Right ventricle myocardium inferior (tissue), 1 donor: ENCODE measurements at regions not wholly inside any gene's neighbourhood (a gene's known extent, or its start where the extent isn't known, plus 50 kb on each side); places are given as distances from the start of the nearest gene placed in this dataset.

Experiments used
- ATAC-seq: fragments of 200-7000 bp; cut with Tn5 transposase; one replicate; pipeline ENCODE4 v1.9.1; 2020; ENCODE audit warnings: mild to moderate bottlenecking, moderate library complexity
- DNase-seq: peaks from one replicate; pipeline ENCODE4 v3.0.0; 2021; ENCODE audit errors: missing footprints
- intact Hi-C: fragments of 100-400 bp; cut with DNase I; formaldehyde crosslinking; loops from one replicate; pipeline ENCODE4 v1.11.0; 2022
- donor health status: DM: no; HTN: yes; CAD: no; lungs with severe emphysema.

DNA sequence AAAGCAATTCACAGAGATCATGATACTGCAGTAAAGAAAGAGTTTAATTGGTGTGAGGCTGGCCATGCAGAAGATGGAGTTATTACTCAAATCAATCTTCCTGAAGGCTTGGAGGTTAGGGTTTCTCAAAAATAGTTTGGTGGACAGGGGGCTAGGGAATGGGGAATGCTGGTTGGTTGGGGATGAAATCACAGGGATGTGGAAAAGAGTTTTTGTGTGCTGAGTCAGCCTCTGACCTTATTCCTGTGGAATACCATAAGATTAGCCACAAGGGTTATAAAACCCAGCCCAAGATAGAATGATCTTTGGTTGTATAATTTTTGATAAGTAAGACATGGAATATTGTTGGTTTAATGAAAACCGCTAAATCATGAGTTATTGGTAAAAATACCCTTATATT, 764.3 kb downstream of the TYW1 start:
- ATAC-seq (no peak), DNase-seq (no peak)
- intact Hi-C loops, result no loop called here

DNA sequence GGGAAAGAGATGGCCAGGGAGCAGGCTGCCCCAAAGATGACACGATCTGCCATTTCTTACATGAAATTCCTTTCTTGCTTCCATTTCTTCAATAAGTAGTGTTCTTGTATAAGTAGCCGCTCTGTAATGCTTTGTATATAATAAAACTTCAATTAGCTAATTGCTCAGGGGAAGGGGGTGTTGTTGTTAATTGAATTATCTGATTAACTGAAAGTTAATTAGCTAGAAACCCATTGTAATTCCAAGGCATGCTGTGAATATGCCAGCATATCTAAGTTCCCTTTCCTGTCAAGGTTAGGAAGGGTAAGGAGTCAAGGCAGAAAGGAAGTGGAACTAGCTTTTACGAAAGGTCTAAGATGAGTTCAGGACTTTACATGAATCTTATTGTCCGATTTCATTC, 765.9 kb downstream of the TYW1 start:
- ATAC-seq (no peak), DNase-seq (no peak)
- intact Hi-C loops, result no loop called here

GRCh38 chr7:67764289-67764688, 767.7 kb downstream of the TYW1 start:
- ATAC-seq (no peak), DNase-seq (no peak)
- intact Hi-C loops, result no loop called here

DNA sequence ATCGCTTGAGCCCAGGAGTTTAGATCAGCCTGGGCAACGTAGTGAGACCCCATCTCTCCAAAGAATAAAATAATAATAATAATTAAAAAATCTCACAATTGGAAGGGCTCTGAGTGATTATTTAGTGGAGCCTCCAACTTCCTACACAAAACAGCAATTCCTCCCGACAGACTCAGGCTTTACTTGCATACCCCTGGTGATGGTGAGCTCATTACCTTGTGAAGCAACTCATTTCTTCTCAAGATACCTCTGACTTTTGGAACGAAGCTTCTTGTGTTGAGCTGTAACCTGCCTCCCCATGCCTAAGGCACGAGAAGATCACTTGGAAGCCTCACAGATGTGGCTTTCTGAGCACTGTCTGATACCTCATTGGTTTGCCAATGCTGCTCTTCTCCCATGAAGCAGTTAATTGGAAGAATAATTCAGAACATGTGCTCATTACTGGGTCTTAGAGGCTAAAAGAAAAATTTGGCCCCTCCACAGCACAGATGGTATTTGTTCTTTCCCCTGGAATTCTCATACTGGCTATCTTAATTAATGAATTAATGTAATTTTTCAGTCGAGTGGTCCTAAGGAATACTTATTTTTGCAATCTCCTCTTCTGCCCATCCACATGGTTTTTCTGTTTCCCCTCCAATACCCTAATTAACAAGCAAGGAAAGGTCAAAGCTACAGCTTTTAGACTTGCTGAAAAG, 769.0 kb downstream of the TYW1 start:
- ATAC-seq (no peak), DNase-seq (no peak)
- intact Hi-C loops, result no loop called here

DNA sequence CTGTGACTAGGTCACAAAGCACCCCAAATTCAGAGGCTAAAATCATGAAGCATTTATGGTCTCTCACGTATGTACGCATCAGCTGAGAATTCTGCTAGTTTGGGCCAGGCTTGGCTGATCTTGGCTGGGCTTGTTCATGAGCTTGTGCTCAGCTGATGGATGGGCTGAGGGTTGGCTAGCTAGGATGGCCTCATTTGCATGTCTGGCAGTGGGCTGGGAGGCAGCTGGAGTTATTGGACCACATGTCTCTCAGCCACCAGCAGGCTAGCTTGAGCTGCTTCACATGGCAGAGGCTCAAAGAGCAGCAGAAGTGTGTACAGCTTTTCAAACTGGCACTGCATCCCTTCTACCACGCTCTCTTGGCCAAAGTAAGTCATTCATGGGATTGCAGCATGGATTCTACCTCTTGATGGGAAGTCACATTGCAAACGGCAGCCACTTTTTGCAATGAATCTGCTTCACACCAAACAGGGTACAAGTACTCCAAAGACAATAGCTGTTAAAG, 770.3 kb downstream of the TYW1 start:
- intact Hi-C loops, result no loop called here
- DNase-seq (no peak), ATAC-seq (no peak)

DNA sequence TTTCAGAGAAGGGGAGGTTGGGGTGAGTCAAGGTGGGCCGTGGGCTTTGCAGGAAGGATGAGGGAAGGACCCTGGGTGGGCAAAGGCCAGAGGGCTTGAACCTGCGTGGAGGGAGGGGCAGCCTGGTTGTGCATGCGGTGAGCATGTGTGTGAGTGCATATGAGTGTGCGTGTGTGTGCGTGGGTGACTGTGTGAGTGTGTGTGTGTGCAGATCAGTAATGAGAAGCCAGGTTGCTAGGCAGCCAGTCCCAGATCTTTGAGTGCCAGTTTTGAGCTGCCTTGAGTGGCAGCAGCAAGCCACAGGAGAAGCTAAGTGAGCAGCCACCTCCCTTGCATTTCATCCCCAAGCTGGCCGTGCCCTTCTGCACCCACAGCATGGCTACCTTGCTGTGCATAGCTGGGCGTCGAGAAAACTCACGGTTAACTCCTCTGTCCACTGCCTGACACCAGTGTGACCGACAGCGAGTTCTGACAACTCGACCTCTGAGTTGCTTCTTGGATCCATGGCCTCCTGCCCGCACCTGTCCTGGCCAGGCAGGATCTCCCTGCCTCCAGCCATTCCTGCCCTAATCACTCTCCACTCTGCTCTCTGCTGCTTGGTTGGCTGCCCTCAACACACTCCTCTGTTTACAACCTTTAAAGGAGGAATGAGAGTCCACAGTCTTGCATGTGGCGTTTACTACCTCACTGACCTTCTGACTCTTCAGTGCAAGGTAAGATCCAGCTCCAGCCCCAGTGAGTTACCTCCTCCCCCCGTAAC, 775.4 kb downstream of the TYW1 start:
- intact Hi-C loops, result no loop called here
- DNase-seq, result no peak

DNA sequence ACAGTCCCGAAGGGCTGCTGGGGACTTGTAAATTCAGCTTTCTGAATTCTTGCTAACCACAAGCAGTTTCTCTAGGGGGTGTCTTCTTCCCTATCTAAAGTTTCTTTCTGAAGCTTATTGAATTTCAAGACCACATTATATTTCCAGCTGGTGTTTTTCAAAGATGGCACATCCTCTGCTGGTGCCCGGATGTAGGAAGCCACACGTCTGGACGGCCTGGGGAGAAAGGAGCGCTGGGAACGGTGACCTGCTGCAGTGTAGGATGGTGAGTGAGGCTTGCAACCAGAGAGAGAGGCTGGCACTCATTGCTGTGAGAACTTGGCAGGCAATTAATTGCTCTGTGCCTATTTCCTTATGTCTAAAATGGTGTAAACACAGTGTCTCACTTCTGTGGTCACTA, 776.4 kb downstream of the TYW1 start:
- no peak for DNase-seq
- intact Hi-C loops, result no loop called here

More for the DNA sequence above, 775.4 kb downstream of the TYW1 start:
- ATAC-seq, result no peak

DNA sequence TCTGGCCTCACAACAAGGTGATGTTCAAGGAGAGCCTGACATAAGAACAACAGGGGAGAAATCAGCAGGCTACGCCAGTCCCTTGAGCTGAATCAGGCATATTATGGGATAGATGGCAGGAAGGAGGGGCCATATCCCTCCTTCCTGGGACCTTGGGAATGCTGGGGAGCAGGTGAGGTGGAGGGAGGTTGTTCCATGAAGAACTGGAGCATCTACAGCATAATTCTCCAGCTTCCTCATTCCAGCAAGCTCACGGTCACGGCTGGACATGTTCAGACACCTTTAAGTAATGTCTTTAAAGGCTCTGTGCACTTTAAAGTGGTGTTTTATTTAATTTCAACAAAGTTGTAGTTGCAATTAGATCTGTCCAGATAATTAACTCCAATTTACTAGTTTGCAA, 780.5 kb downstream of the TYW1 start:
- ATAC-seq (no peak), DNase-seq (no peak)
- intact Hi-C loops, result no loop called here

More for the DNA sequence above, 776.4 kb downstream of the TYW1 start:
- no peak for ATAC-seq

DNA sequence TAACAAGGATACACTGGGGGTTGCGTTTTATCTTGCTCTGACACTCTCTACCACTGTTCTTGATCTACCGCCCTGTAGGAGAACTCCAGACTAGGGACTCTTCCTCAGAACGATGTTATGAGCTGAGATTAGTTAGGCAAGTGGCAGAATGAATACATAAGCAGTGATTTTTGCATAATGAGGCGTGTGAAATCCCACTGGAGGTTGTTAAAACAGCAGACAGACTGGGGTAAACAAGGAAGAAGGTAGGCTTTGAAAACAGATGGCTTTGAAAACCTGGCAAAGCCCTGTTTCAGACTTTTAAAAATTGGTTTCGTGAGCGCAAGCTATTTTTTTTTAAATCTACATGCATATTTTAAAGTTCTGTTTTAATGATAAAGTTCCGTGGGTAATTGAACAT, 785.2 kb downstream of the TYW1 start:
- intact Hi-C loops, result no loop called here
- DNase-seq, result no peak
- no peak for ATAC-seq

- DNase-seq, result no peak
- ATAC-seq, result no peak
- intact Hi-C loops, result no loop called here
Measured at GRCh38 chr7:67786021-67786420, 789.4 kb downstream of the TYW1 start.

DNA sequence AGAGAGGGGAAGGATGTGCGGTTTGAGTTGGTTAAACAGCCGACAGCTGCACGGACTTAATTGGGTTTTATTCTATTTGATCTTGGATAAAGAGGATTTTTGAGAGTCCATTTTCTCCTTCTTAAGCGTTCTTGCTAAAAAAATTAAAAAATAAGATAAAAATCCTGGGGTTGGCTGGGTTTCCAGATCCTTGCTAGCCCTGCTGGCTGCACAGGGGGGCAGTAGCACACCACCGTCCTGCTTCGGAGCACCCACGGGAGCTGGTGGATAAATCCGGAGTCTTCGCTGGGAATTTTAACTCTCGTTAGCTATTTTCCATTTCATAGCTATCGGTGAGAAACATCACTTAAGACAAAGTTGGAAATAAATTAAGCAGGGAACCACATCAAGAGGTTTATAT, 792.0 kb downstream of the TYW1 start:
- DNase-seq (no peak), ATAC-seq (no peak)
- intact Hi-C loops, result no loop called here

- DNase-seq, result no peak
- ATAC-seq, result no peak
- intact Hi-C loops, result no loop called here
Measured at GRCh38 chr7:67791918-67792317, 795.3 kb downstream of the TYW1 start.

DNA sequence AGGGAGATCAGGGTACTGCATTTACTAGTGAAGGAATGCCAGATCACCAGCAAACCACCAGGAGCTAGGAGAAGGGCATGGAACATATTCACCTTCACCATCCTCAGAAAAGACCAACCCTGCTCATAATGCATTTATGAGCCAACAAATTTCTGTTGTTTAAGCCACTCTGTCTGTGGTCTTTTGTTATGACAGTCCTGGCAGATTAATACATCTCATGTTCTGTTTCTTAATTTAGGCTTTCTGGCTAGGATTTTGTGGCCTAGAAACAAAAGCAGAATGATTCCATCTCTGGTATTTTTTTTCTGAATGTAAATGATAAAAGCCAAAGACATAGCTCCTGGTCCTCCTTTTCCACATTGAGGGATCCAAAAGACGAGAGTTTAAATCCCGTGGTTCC, 797.9 kb downstream of the TYW1 start:
- ATAC-seq, result no peak
- no peak for DNase-seq
- intact Hi-C loops, result no loop called here

- intact Hi-C loops, result no loop called here
- ATAC-seq (no peak), DNase-seq (no peak)
Measured at GRCh38 chr7:67803789-67804188, 807.2 kb downstream of the TYW1 start.

- ATAC-seq (no peak), DNase-seq (no peak)
- intact Hi-C loops, result no loop called here
Measured at GRCh38 chr7:67805921-67806471, 809.4 kb downstream of the TYW1 start.

GRCh38 chr7:67807826-67808225, 811.2 kb downstream of the TYW1 start:
- intact Hi-C loops, result no loop called here
- DNase-seq (no peak), ATAC-seq (no peak)

DNA sequence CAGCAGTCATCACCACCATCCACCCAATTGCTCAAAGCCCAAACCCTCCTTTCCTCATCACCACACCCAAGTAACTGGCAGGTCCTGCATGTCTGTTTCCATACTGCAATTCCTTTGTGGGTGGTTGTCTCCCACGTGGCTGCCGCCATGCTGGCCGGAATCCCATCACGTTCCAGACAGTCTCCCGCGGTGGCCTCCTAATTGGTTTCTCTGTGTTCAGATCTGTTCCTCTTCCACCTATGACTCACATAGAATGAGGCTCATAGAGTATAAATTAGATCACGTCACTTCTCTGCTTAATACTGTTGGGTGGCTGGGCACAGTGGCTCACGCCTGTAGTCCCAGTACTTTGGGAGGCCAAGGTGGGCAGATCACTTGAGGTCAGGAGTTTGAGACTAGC, 813.0 kb downstream of the TYW1 start:
- no peak for DNase-seq
- intact Hi-C loops, result no loop called here
- ATAC-seq, result no peak

- no peak for DNase-seq
- no peak for ATAC-seq
- intact Hi-C loops, result no loop called here
Measured at GRCh38 chr7:67813621-67814292, 817.1 kb downstream of the TYW1 start.

GRCh38 chr7:67817481-67817880, 820.8 kb downstream of the TYW1 start:
- intact Hi-C loops, result no loop called here
- DNase-seq (no peak), ATAC-seq (no peak)

DNA sequence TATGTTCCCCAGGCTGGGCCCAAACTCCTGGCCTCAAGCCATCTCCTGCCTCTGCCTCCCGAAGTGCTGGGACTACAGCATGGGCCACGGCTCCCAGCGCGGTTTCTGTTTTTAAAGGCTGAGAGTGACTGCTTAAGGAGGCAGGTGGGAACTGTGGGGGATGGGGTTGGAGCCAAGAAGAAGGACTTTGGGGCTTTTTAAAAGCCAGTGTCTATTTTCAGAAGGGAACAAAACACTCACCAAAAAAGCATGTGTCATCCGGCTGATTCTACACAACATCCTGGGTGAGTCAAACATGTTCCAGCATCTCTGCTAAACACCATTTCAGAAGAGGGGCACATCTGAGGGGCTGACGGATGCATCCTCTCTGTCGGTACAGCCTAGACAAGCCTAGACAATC, 824.5 kb downstream of the TYW1 start:
- no peak for DNase-seq
- no peak for ATAC-seq
- intact Hi-C loops, result no loop called here
